Ovary (tissue), 7 donors: ENCODE measurements at regions not wholly inside any gene's neighbourhood (a gene's known extent, or its start where the extent isn't known, plus 50 kb on each side); places are given as distances from the start of the nearest gene placed in this dataset.

Experiments
- DNase-seq, 5 donors: peaks; one replicate each; pipeline ENCODE4 v3.0.0-alpha.2; 2019 to 2020
- H3K27ac ChIP-seq, 2 donors: fragments of 200-600 bp; one replicate each; pipeline versions ENCODE4 v1.5.1 to v1.8.0; 2019 to 2022
- H3K27me3 ChIP-seq: fragments of 200-600 bp; one replicate; pipeline ENCODE4 v1.8.0; 2022
- H3K36me3 ChIP-seq: fragments of 200-600 bp; sonication (generic); one replicate; pipeline ENCODE4 v1.5.1; 2019
- H3K4me1 ChIP-seq: one replicate; pipeline ENCODE4 v1.8.1; 2013; ENCODE audit warnings: mild to moderate bottlenecking, moderate library complexity; ENCODE audit not compliant: insufficient read depth
- H3K4me3 ChIP-seq: fragments of 200-600 bp; sonication (generic); one replicate; pipeline ENCODE4 v1.5.1; 2017
- H3K9me3 ChIP-seq, 2 donors: fragments of 200-600 bp in 1 of 2; sonication (generic) in 1 of 2; one replicate each; pipeline versions ENCODE4 v1.5.1 to v1.8.1; 2013 to 2019; ENCODE audit warnings: mild to moderate bottlenecking in 1 of 2, moderate library complexity in 1 of 2
- CTCF ChIP-seq, 3 donors: fragments of 450-650 bp in 2 of 3; fragments of 200-600 bp in 1 of 3; IDR thresholded peaks; one replicate each; pipeline versions ENCODE4 v1.5.1 to v1.8.0; 2016 to 2022; ENCODE audit warnings: antibody characterized with exemption in 3 of 3, mild to moderate bottlenecking in 1 of 3
- EP300 ChIP-seq: sonication (generic); formaldehyde crosslinking; IDR thresholded peaks from one replicate; pipeline ENCODE4 v1.6.1; 2017; ENCODE audit warnings: antibody characterized with exemption
- POLR2A ChIP-seq: fragments of 450-650 bp; IDR thresholded peaks from one replicate; pipeline ENCODE4 v1.6.1; 2017; ENCODE audit warnings: antibody characterized with exemption, mild to moderate bottlenecking, moderate library complexity
- WGBS, 3 donors: extraction: QIAGEN DNeasy Blood & Tissue Kit in 1 of 3; methylation state at CpG; one replicate each; pipeline versions ENCODE4 v1.1.5 to v1.1.7; 2013 to 2017; 5-methylcytosine and 5-hydroxymethylcytosine counted together
- intact Hi-C, 4 donors: fragments of 100-400 bp; cut with DNase I; formaldehyde crosslinking; loops; one replicate each; pipeline versions ENCODE4 v1.11.0 to v1.15.1; 2022 to 2023
- donor health status: DM: no; HTN: no; CAD: no; lungs with moderate emphysema.
- donor health status: DM: no; HTN: no; CAD: no.
- donor health status: Bipolar disorder and iron deficiency.
- donor health status: DM: no; HTN: no; CAD: no.
- donor health status: DM: yes; HTN: yes; CAD: no.

DNA sequence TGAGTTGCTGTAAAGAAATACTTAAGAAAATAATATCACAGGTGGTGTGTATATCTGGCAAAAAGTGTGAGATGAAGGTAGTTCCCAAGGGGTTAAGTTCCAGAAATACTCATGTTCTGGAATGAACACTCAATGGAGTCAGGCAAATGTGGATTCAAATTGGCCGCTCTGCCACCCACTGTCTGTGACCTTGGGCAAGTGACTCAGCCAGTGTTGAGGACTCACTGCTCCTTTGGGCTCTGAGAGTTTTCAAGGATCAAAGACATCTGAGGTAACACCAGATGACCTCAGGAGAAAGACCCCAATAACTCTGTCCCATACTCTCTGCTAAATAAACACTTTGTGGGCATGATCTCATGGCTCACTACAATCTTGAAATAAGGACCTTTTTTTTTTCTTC is 59.2 kb upstream of the EYA2 start:
- no peaks in the 10 kb centered on the region for H3K36me3 ChIP-seq
- TF ChIP-seq EP300 (no peak), CTCF (IDR thresholded peaks at IDR 0.05) (no peak), POLR2A (no peak)
- intact Hi-C loops: no loop called here
- H3K27me3 ChIP-seq: no peaks in the 10 kb centered on the region
- no peak for DNase-seq
- H3K4me3 ChIP-seq: no peak overlapping the region
- 22 to 54% (median 36%) methylated on average over 1 of the region's 1 CpG for WGBS, 3 donors
- H3K27ac ChIP-seq: no peak overlapping the region
- H3K9me3 ChIP-seq: no peaks in the 10 kb centered on the region
- no peaks in the 10 kb centered on the region for H3K4me1 ChIP-seq

GRCh38 chr20:46837083-46837482 is 57.6 kb upstream of the EYA2 start:
- DNase-seq: no peak
- 62 to 93% (median 92%) methylated on average over 4 of the region's 4 CpGs for WGBS, 3 donors
- Histone ChIP-seq H3K36me3 (no peaks in the 10 kb centered on the region), H3K4me1 (no peaks in the 10 kb centered on the region), H3K4me3 (no peak overlapping the region), H3K9me3 (no peaks in the 10 kb centered on the region), H3K27me3 (no peaks in the 10 kb centered on the region), H3K27ac (no peak overlapping the region)
- TF ChIP-seq CTCF (IDR thresholded peaks at IDR 0.05) (no peak), EP300 (no peak), POLR2A (no peak)
- intact Hi-C loops: no loop called here

DNA sequence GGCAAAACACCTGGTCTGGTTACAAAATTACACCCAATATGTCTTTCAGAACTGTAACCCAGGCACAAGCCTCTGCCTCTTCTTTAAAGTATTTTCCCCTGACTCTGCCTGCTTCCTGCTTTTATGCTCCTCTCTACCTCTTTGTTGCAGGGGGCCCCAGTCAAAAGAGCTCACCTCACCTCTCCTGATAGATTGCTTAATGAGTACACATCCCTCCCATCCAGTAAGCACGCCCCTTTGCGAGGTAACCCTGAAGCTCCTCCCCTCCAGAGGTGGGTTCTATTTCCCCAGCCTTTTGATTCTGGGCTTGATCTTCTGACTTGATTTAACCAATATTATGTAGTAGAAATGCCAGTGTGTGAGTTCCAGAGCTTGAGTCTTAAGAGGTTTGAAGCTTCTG is 56.6 kb upstream of the EYA2 start:
- Histone ChIP-seq H3K4me3 (no peak overlapping the region), H3K4me1 (no peaks in the 10 kb centered on the region), H3K36me3 (no peaks in the 10 kb centered on the region), H3K27ac (no peak overlapping the region), H3K27me3 (no peaks in the 10 kb centered on the region), H3K9me3 (no peaks in the 10 kb centered on the region)
- no peak for DNase-seq
- intact Hi-C loops: no loop called here
- WGBS, 3 donors: 38 to 43% (median 41%) methylated on average over 2 of the region's 2 CpGs
- TF ChIP-seq EP300: no peak
- TF ChIP-seq POLR2A: no peak
- no peak for TF ChIP-seq CTCF (IDR thresholded peaks at IDR 0.05)

- no peak for TF ChIP-seq EP300
- no peak for TF ChIP-seq POLR2A
- no peak for TF ChIP-seq CTCF (IDR thresholded peaks at IDR 0.05)
- Histone ChIP-seq H3K4me3 (no peak overlapping the region), H3K27me3 (no peaks in the 10 kb centered on the region), H3K36me3 (no peaks in the 10 kb centered on the region), H3K27ac (no peak overlapping the region), H3K9me3 (no peaks in the 10 kb centered on the region), H3K4me1 (no peaks in the 10 kb centered on the region)
- intact Hi-C loops: no loop called here
- DNase-seq: no peak
- WGBS, 3 donors: 83 to 89% (median 84%) methylated on average over 4 of the region's 4 CpGs
These were observed 54.5 kb upstream of the EYA2 start for GRCh38 chr20:46840054-46840729.
